ENCODE measurements at regions not wholly inside any gene's neighbourhood (a gene's known extent, or its start where the extent isn't known, plus 50 kb on each side); places are given as distances from the start of the nearest gene placed in this dataset.

DNA sequence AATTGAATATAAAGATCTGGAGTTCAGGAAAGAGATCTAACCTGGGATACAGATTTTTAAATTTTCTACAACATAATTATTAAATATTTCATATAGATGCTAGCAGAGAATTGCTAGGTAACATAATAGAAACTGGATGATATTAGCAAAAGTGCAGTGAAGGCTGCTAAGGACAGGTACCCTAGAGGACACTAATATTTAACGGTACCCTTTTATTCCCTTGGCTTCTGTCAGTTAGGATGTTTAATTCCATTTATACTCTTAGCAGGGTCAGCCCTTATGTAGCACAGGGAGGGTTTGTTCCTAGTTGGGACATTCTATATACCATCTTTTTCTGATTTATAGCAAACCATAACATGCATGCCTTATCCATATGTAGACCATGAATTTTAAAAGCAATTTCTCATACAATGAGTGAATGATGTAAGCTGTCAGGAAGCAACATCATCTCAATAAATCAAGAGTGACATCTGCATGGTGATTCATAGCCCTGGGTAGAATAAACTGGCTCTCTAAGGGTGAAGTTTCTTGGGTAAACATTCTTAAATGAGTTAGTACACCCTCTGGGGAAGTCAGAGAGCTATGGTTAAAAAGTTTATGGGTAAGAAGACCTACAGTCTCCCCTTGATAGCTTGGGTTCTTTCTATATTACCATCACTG, 404.4 kb upstream of the MGAT4C start:
- TF ChIP-seq POLR2AphosphoS5 (IDR thresholded peaks at IDR 0.05; ENCODE audit: insufficient read depth, low read depth, low read length) = no peak
- no peak for TF ChIP-seq POLR2A (IDR thresholded peaks at IDR 0.05; ENCODE audit: low read depth, low read length)
- TF ChIP-seq, protein P1, sequence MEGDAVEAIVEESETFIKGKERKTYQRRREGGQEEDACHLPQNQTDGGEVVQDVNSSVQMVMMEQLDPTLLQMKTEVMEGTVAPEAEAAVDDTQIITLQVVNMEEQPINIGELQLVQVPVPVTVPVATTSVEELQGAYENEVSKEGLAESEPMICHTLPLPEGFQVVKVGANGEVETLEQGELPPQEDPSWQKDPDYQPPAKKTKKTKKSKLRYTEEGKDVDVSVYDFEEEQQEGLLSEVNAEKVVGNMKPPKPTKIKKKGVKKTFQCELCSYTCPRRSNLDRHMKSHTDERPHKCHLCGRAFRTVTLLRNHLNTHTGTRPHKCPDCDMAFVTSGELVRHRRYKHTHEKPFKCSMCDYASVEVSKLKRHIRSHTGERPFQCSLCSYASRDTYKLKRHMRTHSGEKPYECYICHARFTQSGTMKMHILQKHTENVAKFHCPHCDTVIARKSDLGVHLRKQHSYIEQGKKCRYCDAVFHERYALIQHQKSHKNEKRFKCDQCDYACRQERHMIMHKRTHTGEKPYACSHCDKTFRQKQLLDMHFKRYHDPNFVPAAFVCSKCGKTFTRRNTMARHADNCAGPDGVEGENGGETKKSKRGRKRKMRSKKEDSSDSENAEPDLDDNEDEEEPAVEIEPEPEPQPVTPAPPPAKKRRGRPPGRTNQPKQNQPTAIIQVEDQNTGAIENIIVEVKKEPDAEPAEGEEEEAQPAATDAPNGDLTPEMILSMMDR (IDR thresholded peaks at IDR 0.05; ENCODE audit: extremely low read depth in 1 of 2, insufficient read depth in 1 of 2, low read depth in 1 of 2, low read length in 2 of 2) = no peak

All from endothelial cell of umbilical vein (primary cell).